Fibroblast of gingiva (primary cell): ENCODE measurements at regions not wholly inside any gene's neighbourhood (a gene's known extent, or its start where the extent isn't known, plus 50 kb on each side); places are given as distances from the start of the nearest gene placed in this dataset.

Experiments used
- DNase-seq: peaks from one replicate; pipeline ENCODE4 v3.0.0-alpha.2; 2011; ENCODE audit warnings: low read depth

DNA sequence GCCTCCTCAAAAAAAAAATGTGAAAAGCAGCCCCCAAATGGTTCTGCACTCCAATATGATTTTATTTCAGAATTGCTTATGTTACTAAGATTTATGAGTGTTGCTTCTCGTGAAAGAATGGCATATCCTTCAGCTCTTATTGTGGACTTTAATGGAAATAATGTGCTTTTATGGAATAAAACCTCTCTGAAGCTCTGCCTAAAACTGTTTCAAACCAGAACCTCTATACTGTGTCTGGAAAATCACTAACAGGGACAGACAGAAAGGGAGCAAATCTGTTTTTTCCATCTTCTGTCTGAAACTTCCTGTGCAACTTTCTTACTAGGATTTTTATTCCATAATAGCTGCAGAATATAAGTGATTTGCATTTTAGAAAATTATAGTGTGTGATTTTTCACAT, 493.1 kb downstream of the ANKRD50 start:
- no peak for DNase-seq

DNA sequence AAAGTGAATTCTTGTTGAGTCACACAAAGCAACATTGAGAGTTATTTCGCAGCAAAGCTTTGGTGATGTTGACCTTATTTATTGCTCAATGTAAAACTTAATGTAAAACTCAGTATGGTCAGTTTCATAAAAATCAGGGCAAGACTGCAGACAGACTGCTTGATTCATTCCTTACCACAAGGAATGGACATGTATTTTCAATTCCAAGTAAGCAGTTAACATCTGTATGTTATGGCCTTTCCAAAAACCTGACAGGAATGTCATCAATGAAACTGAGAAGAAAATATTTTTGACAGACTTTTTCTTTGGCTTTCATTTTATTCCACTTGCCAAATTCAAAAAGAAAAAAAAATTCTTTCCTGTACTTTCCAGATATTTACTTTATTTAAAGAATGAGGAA, 488.3 kb downstream of the ANKRD50 start:
- DNase-seq, result no peak

DNA sequence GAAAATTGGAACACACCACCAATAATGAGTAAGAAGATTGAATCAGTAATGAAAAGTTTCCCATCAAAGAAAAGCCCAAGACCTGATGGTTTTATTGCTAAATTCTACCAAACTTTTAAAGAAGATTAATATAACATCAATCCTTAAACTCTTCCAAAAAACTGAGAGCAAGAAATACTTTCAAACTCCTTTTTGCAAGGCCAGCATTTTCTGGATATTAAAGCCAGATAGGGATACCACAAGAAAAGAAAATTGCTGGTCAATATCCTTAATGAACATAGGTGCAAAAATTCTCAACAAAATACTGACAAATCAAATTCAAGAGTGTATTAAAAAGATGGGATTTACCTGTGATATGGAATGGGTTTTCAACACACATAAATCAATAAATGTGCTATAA, 484.6 kb downstream of the ANKRD50 start:
- DNase-seq, result no peak

DNA sequence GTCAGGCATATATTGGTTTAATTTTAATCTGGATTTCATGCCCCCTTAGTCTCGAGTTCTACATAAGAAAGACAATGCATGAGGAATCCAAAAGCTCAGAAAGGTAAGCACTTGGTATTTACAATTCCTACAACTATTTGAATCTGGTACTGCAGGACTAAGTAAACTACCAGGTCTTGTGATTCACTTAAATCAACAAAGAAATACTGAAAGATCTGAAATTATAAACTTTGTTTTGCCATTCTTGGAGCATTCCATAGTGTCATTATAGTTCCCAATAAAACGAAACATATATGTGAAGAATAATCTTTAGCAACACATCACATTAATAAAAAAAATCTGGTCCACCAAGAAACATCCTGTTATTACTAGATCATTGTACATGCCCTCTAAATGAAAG, 482.3 kb downstream of the ANKRD50 start:
- no peak for DNase-seq

DNA sequence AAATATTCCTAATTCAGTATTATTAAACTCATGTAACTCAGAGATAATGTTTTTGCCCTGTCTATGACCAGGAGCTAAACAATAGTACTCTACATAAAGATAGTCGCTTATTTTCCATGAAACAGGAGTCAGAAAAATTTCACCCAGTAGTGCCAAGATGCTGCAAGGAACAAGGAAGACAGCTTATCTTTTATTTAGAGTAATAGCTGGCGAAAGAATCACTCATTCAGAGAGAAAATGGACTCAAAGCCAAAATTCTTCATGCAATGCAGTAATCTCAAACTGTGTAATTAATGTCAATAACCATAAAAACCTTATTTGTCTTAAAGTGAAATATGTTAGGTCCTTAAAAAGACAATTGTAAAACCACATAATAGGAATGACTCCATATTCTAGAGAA, 477.8 kb downstream of the ANKRD50 start:
- no peak for DNase-seq

DNA sequence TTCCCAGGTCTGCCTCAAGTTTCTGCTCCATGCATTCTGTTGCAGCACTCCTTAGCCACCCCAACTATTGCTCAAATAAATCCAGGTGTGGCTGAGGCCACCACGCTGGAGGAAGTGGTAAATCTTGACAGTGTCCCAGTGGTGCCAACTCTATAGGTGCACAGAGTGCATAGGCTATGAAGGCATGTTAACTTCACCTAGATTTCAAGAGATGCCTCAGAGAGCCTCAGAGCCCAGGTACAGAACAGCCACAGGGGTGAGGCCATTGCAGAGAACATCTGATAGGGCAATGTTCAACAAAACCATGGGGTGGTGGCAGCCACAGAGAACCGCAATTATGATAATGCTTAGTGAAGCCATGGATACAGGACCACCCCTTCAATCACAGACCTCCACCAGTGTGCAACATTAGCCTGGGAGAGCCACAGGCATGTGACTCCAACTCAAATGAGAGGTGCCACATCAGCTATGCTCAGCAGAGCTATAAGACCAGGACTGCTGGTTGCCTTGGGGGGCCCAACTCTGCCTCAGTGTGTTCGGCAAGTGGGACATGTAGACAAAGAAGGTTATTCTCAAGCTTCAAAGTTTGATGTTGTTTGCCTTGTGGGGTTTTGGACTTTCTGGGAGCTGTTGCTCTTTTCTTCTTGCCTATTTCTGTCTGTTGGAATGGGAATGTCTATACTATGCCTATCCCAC, 468.7 kb downstream of the ANKRD50 start:
- DNase-seq, result no peak

DNA sequence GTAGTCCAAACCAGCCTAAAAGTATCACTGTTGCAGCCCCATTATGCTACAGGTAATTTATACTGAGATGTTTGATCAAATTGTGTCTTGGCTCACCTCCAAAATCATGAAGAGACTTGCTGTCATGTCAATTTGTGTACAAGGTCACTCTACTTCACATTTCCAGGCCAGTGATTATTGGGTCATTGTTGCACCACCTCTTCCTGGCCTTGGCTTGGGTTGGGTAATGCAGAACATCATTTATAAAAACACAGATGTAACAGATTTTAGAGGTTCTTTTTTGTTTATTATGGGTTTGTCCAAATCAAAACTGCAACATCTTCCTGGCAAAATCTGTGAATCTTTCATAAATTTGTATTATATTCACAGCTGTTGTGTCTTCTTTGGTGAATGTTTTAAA, 459.5 kb downstream of the ANKRD50 start:
- DNase-seq, result peak; percentile 73

DNA sequence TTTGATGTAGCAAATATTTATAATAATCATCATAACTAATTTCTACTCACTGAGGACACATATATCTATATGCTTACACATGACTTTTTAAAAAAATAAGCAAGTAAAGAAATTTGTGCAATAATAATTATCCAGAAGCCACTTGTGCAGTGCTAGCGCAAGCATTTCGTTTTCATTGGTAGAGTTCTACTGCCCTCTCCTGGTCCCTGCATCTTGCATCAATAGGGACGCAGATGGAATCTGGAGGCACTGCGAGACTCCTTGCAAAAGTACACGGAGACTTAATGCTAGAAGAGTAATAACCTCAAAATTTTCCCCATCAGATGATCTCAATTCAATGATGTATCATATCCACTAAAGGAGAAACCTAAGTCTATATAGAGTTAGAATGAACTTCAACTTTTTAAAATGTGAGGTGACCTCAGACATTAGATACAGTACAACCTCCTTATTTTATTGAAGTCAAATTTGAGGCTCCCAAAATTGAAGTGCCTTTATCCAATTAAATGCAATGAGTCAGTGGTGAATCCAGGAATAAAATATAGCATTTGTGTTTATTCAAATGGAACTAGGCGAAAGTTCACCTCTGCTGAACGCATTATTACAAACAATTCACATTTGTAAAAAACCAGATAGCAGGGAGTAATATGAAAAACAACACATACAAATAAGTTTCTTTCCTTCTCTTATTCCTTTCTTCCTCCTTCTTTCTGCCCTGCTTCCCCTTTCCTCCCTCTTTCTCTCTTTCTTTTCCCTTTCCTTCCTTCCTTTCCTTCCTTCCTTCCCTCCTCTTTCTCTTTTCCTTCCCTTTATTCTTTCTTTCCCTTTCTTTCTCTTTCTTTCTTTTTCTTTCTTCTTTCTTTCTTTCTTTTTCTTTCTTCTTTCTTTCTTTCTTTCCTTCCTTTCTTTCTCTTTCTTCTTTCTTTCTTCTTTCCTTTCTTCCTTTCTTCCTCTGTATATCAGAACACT, 450.0 kb downstream of the ANKRD50 start:
- DNase-seq, result peak; percentile 84

DNA sequence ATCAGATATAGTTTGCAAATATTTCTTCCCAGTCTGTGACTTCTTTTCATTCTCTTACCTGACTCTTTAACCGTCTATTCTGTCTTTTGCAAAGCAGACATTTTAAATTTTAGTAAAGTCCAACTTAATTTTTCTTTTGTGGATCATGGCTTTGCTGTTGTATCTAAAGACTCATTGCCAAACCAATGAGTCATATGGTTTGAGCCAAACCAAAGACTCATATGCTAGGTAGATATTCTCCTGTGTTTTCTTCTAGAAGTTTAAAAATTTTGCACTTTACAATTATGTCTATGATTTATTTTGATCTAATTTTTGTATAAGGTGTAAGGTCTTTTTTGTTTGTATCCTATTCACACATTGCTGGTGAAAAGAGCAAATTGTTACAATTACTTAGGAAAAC, 446.8 kb downstream of the ANKRD50 start:
- no peak for DNase-seq

DNA sequence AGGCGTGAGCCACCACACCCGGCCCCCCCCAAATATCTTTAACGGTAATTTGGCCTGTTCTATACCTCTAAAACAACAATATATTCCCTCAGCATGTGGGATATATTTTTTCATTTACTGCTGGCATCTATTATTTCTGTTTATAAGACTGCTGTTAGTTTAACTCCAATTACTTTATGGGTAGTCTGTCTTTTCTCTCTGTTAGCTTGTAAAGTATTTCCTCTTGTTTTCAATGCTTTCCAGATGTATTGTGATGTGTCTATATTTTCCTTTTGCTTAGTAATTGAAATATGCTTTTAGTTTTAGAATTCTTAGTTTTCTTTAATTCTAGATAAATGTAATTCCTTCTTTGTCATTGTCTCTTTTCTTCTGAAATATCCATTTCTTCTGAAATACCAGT, 445.8 kb downstream of the ANKRD50 start:
- no peak for DNase-seq

DNA sequence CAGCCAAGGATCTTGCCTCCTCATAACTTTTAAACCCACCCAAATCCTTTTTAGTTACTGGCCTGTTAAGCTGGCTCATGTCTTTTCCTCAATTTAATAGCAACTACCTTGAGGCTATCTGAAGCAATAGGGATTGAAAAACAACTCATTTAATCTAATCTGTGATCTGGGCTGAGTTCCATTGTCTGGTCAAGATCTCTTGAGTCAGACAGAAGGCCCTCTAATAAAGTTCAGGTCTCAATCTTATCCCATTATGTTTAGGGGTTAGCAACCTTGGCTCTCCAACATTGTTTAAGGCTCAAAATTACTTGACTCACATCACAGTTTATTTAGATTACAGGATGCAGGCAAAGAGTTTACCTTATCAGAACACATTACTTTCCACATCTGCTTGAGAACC, 436.1 kb downstream of the ANKRD50 start:
- DNase-seq, result no peak

DNA sequence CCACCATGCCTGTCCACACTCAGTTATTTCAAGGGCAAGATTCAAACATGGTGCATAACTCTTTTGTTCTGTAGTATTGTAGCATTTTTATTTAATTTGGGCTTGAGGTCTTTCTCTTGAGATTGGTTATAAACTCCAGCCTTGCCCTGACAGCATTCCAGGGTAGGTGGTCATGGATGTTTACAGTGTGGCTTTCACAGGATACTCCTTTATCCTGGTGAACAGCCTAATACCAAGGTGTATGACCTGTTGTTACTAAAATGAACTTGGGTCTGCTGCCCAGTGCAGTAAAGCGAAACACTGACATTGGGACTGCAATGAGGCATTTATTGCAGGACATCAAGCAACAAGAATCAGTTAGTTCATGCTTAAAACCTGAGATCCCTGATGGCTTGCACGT, 434.8 kb downstream of the ANKRD50 start:
- DNase-seq, result no peak

DNA sequence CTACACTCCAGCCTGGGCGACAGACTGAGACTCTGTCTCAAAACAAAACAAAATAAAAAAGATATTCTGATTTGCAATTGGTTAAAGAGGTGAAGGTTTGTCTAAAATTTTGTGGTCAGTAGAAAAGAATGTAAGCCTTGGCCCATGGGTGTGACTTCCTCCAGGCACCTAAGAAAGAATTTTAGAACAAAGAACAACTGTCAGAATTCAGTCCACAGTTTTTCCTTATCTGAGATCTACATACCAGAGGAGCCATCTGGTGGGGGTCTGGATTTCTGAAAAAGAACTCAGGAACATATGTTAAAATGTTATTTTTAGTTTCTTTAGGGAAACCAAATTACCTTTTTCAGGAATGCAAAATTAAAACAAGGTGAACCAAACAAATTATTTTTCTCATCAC, 434.1 kb downstream of the ANKRD50 start:
- DNase-seq, result no peak

DNA sequence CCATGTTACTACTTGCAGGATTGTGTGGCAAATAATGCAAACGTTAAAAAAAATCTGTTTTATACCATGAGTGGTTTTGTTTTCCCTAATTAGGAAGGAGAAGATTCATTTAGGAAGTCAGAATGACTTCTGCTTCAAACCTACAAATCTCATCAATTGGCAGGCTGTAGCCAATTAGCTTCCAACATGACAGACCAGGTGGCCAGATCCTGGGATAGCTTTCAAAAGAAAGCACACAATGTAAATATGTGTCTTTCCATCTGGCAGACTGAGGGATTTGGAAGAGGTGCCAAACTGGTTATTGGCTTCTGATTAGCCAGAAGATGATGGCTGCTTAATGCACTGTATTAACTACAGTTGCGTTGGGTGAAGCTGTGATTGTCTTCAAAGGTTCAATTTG, 432.8 kb downstream of the ANKRD50 start:
- DNase-seq, result no peak

DNA sequence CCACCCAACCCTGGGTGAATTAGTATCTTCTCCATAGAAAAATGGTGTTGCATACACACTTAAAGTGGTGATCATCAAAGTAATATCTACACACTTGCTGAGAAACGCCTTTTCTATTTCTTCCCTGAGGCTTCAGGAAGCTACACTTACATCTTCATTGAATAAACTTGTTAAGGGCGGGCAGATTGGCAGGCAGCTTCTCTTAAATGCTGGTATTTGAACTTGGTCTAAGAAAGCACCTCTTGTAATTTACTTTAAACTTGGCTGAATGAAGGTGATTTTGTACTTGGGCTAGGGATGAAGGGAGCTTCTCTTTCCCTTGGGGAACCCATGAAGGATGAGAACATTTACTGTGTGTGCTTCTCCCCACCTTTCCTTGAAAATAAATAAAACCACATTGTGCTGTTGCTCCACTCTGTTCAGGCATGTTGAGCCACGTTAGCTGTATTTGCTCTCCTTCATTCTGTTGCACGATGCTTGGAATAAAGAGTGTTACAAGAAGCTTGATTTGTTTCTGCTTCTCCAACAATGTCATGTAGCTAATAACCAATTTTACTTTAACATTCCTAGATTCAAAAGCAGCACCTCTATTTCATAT, 430.1 kb downstream of the ANKRD50 start:
- DNase-seq, result no peak

DNA sequence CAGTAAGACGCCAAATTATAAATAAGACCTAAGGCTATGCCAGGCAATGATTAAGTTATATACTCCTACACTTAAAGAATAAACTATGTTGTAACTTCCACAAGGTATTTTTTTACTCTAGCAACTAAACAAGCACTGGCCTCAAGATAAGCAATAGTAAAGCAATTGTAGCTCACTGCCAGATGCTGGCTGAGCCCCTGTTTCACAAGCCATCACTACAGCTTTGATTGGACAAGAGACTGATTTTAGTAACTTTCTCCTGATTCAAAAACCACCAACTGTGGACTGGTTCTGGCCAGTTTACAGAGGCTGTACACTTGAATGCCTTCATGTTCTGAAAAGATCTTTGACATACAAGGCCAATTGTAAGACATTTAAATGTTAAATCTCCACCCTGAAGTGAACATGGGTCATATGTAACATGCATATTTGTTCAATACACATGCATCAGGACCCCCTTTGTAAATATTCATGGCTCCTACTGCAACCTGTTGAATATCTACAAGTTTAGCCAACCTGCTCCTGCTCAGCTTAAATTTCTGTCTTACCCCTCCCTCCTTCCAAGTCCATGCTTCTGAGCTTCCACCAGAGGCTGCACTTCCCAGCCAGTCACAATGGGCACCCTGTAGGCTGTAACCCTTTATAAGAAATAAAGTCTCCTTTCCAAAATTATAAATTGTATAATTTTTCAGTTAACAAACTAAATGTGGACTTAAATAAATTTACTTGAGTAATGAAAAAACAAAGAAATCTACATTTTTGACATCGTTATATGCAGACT, 423.6 kb downstream of the ANKRD50 start:
- DNase-seq, result peak; percentile 24

DNA sequence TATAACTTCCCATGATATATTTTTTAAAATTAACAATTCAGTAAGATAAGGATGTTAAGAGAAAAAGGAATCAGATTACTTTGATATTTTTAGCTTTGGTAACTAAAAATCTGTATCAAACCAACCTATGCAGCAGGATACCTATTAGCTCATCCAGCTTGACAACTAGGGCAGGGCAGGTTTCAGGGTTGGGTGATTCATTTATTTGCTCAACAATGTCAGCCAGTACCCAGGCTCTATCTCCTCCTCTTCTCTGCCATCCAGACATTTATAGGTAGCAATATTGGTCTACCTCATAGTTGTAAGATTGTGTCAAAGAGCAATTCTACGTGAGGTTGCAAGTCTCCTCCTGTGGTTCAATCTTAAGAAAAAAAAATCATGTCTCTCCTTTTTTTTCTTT, 421.9 kb downstream of the ANKRD50 start:
- DNase-seq, result no peak

DNA sequence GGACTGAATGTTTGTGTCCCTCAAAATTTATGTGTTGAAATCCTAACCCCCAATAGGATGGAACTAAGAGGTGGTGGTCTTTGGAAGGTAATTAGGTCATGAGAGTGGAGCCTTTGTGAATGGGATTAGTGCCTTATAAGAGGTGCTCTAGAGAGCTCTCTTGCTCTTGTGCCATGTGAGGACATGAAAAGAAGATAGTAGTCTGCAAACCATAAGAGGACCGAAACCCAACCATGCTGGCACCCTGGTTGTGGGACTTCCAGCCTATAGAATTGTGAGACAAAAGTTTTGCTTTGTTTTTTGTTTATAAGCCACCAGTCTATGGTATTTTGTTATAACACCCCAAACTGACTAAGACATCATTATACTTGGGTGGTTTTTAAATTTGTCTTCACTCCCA, 417.1 kb downstream of the ANKRD50 start:
- DNase-seq, result no peak

DNA sequence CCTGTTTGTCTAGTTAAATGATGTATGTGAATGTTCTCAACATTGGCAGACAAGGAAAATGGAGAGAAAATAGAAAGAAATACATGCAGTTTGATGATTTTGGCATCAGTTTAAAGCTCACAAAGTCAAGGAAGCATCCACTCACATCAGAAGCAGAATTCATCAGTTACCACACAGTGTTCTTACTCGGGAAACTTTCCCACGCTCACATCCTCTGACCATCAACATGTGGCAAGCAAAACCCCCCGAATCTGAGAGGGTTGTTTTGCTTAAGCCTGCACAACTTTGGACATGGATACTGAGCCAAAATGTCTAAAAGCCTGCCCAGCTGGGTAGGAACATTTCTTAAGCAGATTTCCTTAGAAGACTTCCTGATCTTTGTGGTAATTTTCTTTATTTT, 407.6 kb downstream of the ANKRD50 start:
- DNase-seq, result peak; percentile 27

DNA sequence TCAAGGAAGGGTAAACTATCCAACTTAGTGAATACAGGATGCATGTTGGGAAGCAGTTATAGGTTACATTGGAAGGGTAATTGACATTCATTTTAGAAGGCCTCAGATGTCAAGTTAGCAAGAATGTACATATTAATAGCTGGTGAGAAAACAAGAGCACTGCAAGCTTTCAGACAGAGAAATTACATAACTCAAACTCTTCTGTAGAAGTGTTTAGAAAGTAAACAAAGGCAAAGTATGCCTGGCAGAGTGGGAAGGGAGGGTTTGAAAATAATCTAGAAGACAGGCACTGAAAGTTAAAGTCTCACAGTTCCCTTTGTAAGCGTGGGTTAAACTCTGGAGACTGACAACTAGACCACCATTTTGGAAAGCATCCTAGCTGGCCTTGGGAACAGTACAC, 406.2 kb downstream of the ANKRD50 start:
- DNase-seq, result no peak

DNA sequence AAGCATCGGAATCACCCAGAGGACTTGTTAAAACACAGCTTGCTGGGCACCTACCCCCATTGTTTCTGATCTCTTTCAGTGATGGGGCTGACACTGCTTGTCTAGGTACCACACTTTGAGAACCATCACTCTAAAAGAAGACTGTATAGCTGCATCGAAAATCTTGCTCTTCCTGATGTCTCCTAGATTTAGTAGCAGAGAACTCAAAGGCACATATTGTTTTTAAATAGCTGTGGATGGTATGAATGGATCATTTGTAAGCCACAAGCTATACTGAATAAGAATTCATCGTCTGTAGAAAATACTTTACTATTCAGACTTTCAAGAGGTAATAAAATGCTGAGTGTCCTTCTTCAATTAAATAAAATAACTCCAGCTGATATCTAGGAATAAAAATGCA, 405.4 kb downstream of the ANKRD50 start:
- no peak for DNase-seq

DNA sequence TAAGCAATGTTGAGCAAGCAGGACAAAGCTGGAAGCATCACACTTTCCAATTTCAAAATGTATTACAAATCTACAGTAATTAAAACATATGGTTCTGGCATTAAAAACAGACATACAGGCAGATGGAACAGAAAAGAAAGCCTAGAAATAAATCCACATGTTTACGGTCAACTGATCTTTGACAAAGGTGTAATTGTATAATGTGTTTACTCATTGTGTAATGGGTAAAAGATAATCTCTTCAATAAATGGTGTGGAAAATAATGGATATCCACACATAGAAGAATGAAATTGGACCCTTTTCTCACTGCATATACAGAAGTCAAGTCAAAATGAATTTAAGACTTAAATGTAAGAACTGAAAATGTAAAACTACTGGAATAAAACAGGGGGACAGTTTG, 394.2 kb downstream of the ANKRD50 start:
- DNase-seq, result peak; percentile 57
